Mammary epithelial cell (primary cell): ENCODE measurements at regions not wholly inside any gene's neighbourhood (a gene's known extent, or its start where the extent isn't known, plus 50 kb on each side); places are given as distances from the start of the nearest gene placed in this dataset.

Source experiments
- CTCF ChIP-seq, 2 donors: IDR thresholded peaks in 1 of 2; conservative IDR thresholded peaks in 1 of 2; 2 replicates each; pipeline ENCODE4 v1.5.1; 2011 to 2012; ENCODE audit warnings: inconsistent platforms in 2 of 2, low read length in 2 of 2, mild to moderate bottlenecking in 2 of 2, control low read depth in 1 of 2, low read depth in 1 of 2; ENCODE audit not compliant: insufficient read depth in 1 of 2; ENCODE audit errors: extremely low read depth in 1 of 2
- EZH2 ChIP-seq: IDR thresholded peaks from 2 replicates; pipeline ENCODE4 v1.6.1; 2012; ENCODE audit warnings: low read length, inconsistent platforms, borderline replicate concordance

GRCh38 chr1:23609971-23610370, 50.7 kb upstream of the ID3 start:
- TF ChIP-seq EZH2 (no peak), CTCF (conservative IDR thresholded peaks at IDR 0.05 in 1 of 2, IDR thresholded peaks at IDR 0.05 in 1 of 2; ENCODE audit: extremely low read depth in 1 of 2, insufficient read depth in 1 of 2, low read depth in 1 of 2, low read length in 2 of 2) (no peak)
